GM23338 (cell line): ENCODE measurements at regions not wholly inside any gene's neighbourhood (a gene's known extent, or its start where the extent isn't known, plus 50 kb on each side); places are given as distances from the start of the nearest gene placed in this dataset.

Experiments
- ATAC-seq: fragments of 200-7000 bp; cut with Tn5 transposase; 3 replicates; pipeline ENCODE4 v1.9.1; 2020
- DNase-seq: peaks from one replicate; pipeline ENCODE4 v3.0.0-alpha.2; 2015; ENCODE audit warnings: low spot score
- H2AFZ ChIP-seq: fragments of 200-600 bp; sonication (generic); 2 replicates; pipeline ENCODE4 v1.8.0; 2016; ENCODE audit warnings: antibody characterized with exemption, mild to moderate bottlenecking, moderate library complexity
- H3F3A ChIP-seq: fragments of 200-600 bp; sonication (generic); replicated peaks from 2 replicates; pipeline ENCODE4 v1.8.0; 2017; ENCODE audit warnings: antibody characterized with exemption, mixed run types, low read depth
- H3K27ac ChIP-seq: fragments of 200-600 bp; sonication (generic); 2 replicates; pipeline ENCODE4 v1.6.1; 2016; ENCODE audit warnings: low read depth
- H3K27me3 ChIP-seq: fragments of 200-600 bp; sonication (generic); 2 replicates; pipeline ENCODE4 v1.8.0; 2016; ENCODE audit warnings: mild to moderate bottlenecking, mixed run types, moderate library complexity; ENCODE audit not compliant: insufficient read depth
- H3K36me3 ChIP-seq: fragments of 200-600 bp; sonication (generic); 2 replicates; pipeline ENCODE4 v1.8.0; 2016; ENCODE audit warnings: mild to moderate bottlenecking; ENCODE audit not compliant: insufficient read depth
- H3K4me1 ChIP-seq: fragments of 200-600 bp; sonication (generic); 2 replicates; pipeline ENCODE4 v1.8.0; 2016; ENCODE audit warnings: mild to moderate bottlenecking, moderate library complexity; ENCODE audit not compliant: insufficient read depth
- H3K4me2 ChIP-seq: fragments of 200-600 bp; sonication (generic); 2 replicates; pipeline ENCODE4 v1.7.1; 2017; ENCODE audit warnings: mixed run types
- H3K4me3 ChIP-seq: fragments of 200-600 bp; sonication (generic); 2 replicates; pipeline ENCODE4 v1.6.1; 2016; ENCODE audit warnings: mixed run types
- H3K79me2 ChIP-seq: fragments of 200-600 bp; sonication (generic); replicated peaks from 2 replicates; pipeline ENCODE4 v1.8.0; 2017; ENCODE audit warnings: mild to moderate bottlenecking; ENCODE audit not compliant: insufficient read depth
- H3K9me2 ChIP-seq: fragments of 200-600 bp; sonication (generic); 2 replicates; pipeline ENCODE4 v1.8.0; 2017; ENCODE audit not compliant: insufficient read depth
- H4K20me1 ChIP-seq: fragments of 200-600 bp; sonication (generic); replicated peaks from 2 replicates; pipeline ENCODE4 v1.8.0; 2017; ENCODE audit warnings: mild to moderate bottlenecking; ENCODE audit not compliant: insufficient read depth
- H3K27ac Mint-ChIP-seq: 2 replicates; pipeline ENCODE4 v1.8.0; 2020; ENCODE audit warnings: inconsistent platforms, mild to moderate bottlenecking, moderate library complexity, mixed read lengths
- H3K27me3 Mint-ChIP-seq: 3 replicates; pipeline ENCODE4 v1.8.0; 2022; ENCODE audit warnings: low read depth, mild to moderate bottlenecking, moderate library complexity, mixed read lengths, inconsistent platforms; ENCODE audit not compliant: insufficient read depth, poor library complexity
- H3K36me3 Mint-ChIP-seq: 3 replicates; pipeline ENCODE4 v1.8.0; 2021; ENCODE audit warnings: low read depth, mild to moderate bottlenecking, inconsistent platforms, moderate library complexity, mixed read lengths
- H3K4me1 Mint-ChIP-seq: 3 replicates; pipeline ENCODE4 v1.8.0; 2020; ENCODE audit warnings: mild to moderate bottlenecking, inconsistent platforms, mixed read lengths
- H3K4me3 Mint-ChIP-seq: 3 replicates; pipeline ENCODE4 v1.8.0; 2021; ENCODE audit warnings: moderate library complexity, mild to moderate bottlenecking, inconsistent platforms, mixed read lengths
- H3K9me3 Mint-ChIP-seq: 3 replicates; pipeline ENCODE4 v1.8.0; 2020; ENCODE audit warnings: moderate library complexity, mild to moderate bottlenecking, inconsistent platforms, mixed read lengths
- CREB1 ChIP-seq: fragments of 250-450 bp; sonication (Bioruptor Pico); IDR thresholded peaks from 2 replicates; pipeline ENCODE4 v1.5.0; 2020; ENCODE audit warnings: low read depth, mild to moderate bottlenecking, moderate library complexity
- ETS1 ChIP-seq: IDR thresholded peaks from 2 replicates; pipeline ENCODE4 v1.6.1; 2016; ENCODE audit warnings: antibody characterized with exemption
- EZH2 ChIP-seq: fragments of 200-600 bp; sonication (generic); IDR thresholded peaks from one replicate; pipeline ENCODE4 v1.8.0; 2017; ENCODE audit warnings: antibody characterized with exemption, mild to moderate bottlenecking, low read depth; ENCODE audit not compliant: unreplicated experiment
- EZH2phosphoT487 ChIP-seq: fragments of 200-600 bp; sonication (generic); IDR thresholded peaks from one replicate; pipeline ENCODE4 v1.8.1; 2018; ENCODE audit warnings: antibody characterized with exemption; ENCODE audit not compliant: unreplicated experiment
- JUNB ChIP-seq: IDR thresholded peaks from one replicate; pipeline ENCODE4 v1.6.1; 2016; ENCODE audit warnings: antibody characterized with exemption; ENCODE audit not compliant: unreplicated experiment
- NANOG ChIP-seq: IDR thresholded peaks from 2 replicates; pipeline ENCODE4 v1.6.1; 2016; ENCODE audit warnings: antibody characterized with exemption, borderline replicate concordance
- POLR2AphosphoS5 ChIP-seq: IDR thresholded peaks from 2 replicates; pipeline ENCODE4 v1.6.1; 2016; ENCODE audit warnings: antibody characterized with exemption, low read depth
- REST ChIP-seq: IDR thresholded peaks from one replicate; pipeline ENCODE4 v1.6.1; 2018; ENCODE audit warnings: antibody characterized with exemption; ENCODE audit not compliant: unreplicated experiment
- STAT1 ChIP-seq: IDR thresholded peaks from one replicate; pipeline ENCODE4 v1.6.1; 2016; ENCODE audit warnings: antibody characterized with exemption; ENCODE audit not compliant: unreplicated experiment
- ZNF114 ChIP-seq: fragments of 250-450 bp; sonication (Bioruptor Pico); IDR thresholded peaks from 2 replicates; pipeline ENCODE4 v1.5.0; 2020; ENCODE audit warnings: mild to moderate bottlenecking, moderate library complexity
- ZNF331 ChIP-seq: fragments of 250-450 bp; sonication (Bioruptor Pico); IDR thresholded peaks from 2 replicates; pipeline ENCODE4 v1.5.0; 2020; ENCODE audit warnings: low read depth, mild to moderate bottlenecking, moderate library complexity
- TF ChIP-seq, protein P1 (sequence below), 2 experiments: fragments of 200-600 bp in 1 of 2; sonication (generic) in 1 of 2; conservative IDR thresholded peaks; 2 replicates each; pipeline versions ENCODE4 v1.5.1 to v1.6.1; 2016 to 2017; ENCODE audit warnings: antibody characterized with exemption in 2 of 2, low read depth in 2 of 2, mild to moderate bottlenecking in 2 of 2, moderate library complexity in 1 of 2

GRCh38 chr7:79787623-79788022 is 334.2 kb upstream of the MAGI2 start:
- H3K4me1 Mint-ChIP-seq: no peaks in the 10 kb centered on the region
- no peak overlapping the region for H3K27ac Mint-ChIP-seq
- H3K79me2 ChIP-seq: no peaks in the 10 kb centered on the region
- no peaks in the 10 kb centered on the region for H3F3A ChIP-seq
- no peaks in the 10 kb centered on the region for H3K9me3 Mint-ChIP-seq
- H3K27ac ChIP-seq: no peak overlapping the region
- no peak overlapping the region for H3K4me3 Mint-ChIP-seq
- no peak overlapping the region for H2AFZ ChIP-seq
- H3K4me2 ChIP-seq: no peak overlapping the region
- no peaks in the 10 kb centered on the region for H3K9me2 ChIP-seq
- no peaks in the 10 kb centered on the region for H4K20me1 ChIP-seq
- H3K4me3 ChIP-seq: no peak overlapping the region
- TF ChIP-seq JUNB (no peak), POLR2AphosphoS5 (no peak), ZNF114 (CRISPR knock-in tag) (no peak)
- H3K4me1 ChIP-seq: no peaks in the 10 kb centered on the region
- H3K36me3 Mint-ChIP-seq: no peaks in the 10 kb centered on the region
- H3K27me3 ChIP-seq: no peaks in the 10 kb centered on the region
- DNase-seq (no peak), ATAC-seq (no peak)
- H3K27me3 Mint-ChIP-seq: no peaks in the 10 kb centered on the region
- H3K36me3 ChIP-seq: no peaks in the 10 kb centered on the region

DNA sequence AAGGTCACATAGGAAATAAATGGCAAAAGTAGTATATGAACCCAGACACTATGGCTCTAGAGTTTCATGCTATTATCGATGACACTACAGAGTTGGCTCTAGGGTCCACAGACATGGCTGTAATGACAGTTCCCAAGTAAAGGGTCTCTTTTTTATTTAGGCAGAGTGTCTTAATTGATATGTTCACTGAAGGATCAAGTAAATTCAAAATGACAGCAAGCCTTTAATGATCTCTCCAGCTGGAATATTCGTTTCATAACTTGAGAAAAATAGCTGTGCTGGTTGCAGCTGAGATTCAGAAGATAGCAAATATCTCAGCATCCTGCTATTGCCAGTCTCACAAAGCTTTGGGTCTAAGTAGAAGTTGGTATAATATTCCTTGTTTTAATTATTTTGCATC is 333.6 kb upstream of the MAGI2 start:
- no peak for TF ChIP-seq EZH2phosphoT487
- no peak for TF ChIP-seq ZNF114 (CRISPR knock-in tag)
- no peak for TF ChIP-seq CREB1 (CRISPR knock-in tag)
- no peak for DNase-seq
- Mint-ChIP-seq H3K36me3 (no peaks in the 10 kb centered on the region), H3K27me3 (no peaks in the 10 kb centered on the region), H3K4me1 (no peaks in the 10 kb centered on the region), H3K4me3 (no peak overlapping the region), H3K27ac (no peak overlapping the region), H3K9me3 (no peaks in the 10 kb centered on the region)
- no peak overlapping the region for H2AFZ ChIP-seq
- ATAC-seq: no peak
- H3K9me2 ChIP-seq: no peaks in the 10 kb centered on the region
- H3K27me3 ChIP-seq: no peaks in the 10 kb centered on the region
- H3K36me3 ChIP-seq: no peaks in the 10 kb centered on the region
- no peaks in the 10 kb centered on the region for H3K79me2 ChIP-seq
- no peaks in the 10 kb centered on the region for H3F3A ChIP-seq
- no peak overlapping the region for H3K4me3 ChIP-seq
- H3K27ac ChIP-seq: no peak overlapping the region
- H3K4me1 ChIP-seq: no peaks in the 10 kb centered on the region
- H4K20me1 ChIP-seq: no peaks in the 10 kb centered on the region
- H3K4me2 ChIP-seq: no peak overlapping the region

GRCh38 chr7:79786187-79786586 is 332.7 kb upstream of the MAGI2 start:
- Mint-ChIP-seq H3K9me3 (no peaks in the 10 kb centered on the region), H3K27me3 (no peaks in the 10 kb centered on the region), H3K4me3 (no peak overlapping the region), H3K4me1 (no peaks in the 10 kb centered on the region), H3K36me3 (no peaks in the 10 kb centered on the region), H3K27ac (peak overlapping the region; percentile 76; the same call in 1 of the 2 replicates)
- no peaks in the 10 kb centered on the region for H4K20me1 ChIP-seq
- H3F3A ChIP-seq: no peaks in the 10 kb centered on the region
- no peaks in the 10 kb centered on the region for H3K79me2 ChIP-seq
- no peaks in the 10 kb centered on the region for H3K9me2 ChIP-seq
- no peak overlapping the region for H3K4me3 ChIP-seq
- no peaks in the 10 kb centered on the region for H3K4me1 ChIP-seq
- ATAC-seq (no peak), DNase-seq (no peak)
- H2AFZ ChIP-seq: no peak overlapping the region
- no peak overlapping the region for H3K4me2 ChIP-seq
- no peak overlapping the region for H3K27ac ChIP-seq
- H3K36me3 ChIP-seq: no peaks in the 10 kb centered on the region
- no peaks in the 10 kb centered on the region for H3K27me3 ChIP-seq
- TF ChIP-seq REST (no peak), EZH2phosphoT487 (no peak), POLR2AphosphoS5 (no peak), CREB1 (CRISPR knock-in tag) (no peak), ZNF331 (CRISPR knock-in tag) (no peak), STAT1 (no peak), NANOG (no peak), EZH2 (no peak), ETS1 (no peak)
- TF ChIP-seq, protein P1, sequence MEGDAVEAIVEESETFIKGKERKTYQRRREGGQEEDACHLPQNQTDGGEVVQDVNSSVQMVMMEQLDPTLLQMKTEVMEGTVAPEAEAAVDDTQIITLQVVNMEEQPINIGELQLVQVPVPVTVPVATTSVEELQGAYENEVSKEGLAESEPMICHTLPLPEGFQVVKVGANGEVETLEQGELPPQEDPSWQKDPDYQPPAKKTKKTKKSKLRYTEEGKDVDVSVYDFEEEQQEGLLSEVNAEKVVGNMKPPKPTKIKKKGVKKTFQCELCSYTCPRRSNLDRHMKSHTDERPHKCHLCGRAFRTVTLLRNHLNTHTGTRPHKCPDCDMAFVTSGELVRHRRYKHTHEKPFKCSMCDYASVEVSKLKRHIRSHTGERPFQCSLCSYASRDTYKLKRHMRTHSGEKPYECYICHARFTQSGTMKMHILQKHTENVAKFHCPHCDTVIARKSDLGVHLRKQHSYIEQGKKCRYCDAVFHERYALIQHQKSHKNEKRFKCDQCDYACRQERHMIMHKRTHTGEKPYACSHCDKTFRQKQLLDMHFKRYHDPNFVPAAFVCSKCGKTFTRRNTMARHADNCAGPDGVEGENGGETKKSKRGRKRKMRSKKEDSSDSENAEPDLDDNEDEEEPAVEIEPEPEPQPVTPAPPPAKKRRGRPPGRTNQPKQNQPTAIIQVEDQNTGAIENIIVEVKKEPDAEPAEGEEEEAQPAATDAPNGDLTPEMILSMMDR (conservative IDR thresholded peaks at IDR 0.05; ENCODE audit: low read depth in 2 of 2): no peak
